EH (cell line): ENCODE measurements at regions not wholly inside any gene's neighbourhood (a gene's known extent, or its start where the extent isn't known, plus 50 kb on each side); places are given as distances from the start of the nearest gene placed in this dataset.

ENCODE experiments used
- DNase-seq: peaks from one replicate; pipeline ENCODE4 v3.0.0-alpha.2; 2015; ENCODE audit warnings: low read depth

- DNase-seq = no peak
Measured at GRCh38 chr2:9756692-9757250, 86.5 kb upstream of the TAF1B start.

GRCh38 chr2:9757501-9758264 lies 85.6 kb upstream of the TAF1B start:
- DNase-seq = peak; percentile 74

- no peak for DNase-seq
Measured at GRCh38 chr2:9758741-9759140, 84.5 kb upstream of the TAF1B start.

GRCh38 chr2:9760069-9760901 lies 83.0 kb upstream of the TAF1B start:
- DNase-seq = no peak

GRCh38 chr2:9760902-9761228 lies 82.4 kb upstream of the TAF1B start:
- no peak for DNase-seq

- DNase-seq = no peak
Measured at GRCh38 chr2:9761577-9761976, 81.7 kb upstream of the TAF1B start.

GRCh38 chr2:9762164-9762563 lies 81.1 kb upstream of the TAF1B start:
- DNase-seq = no peak

- DNase-seq = no peak
Measured at GRCh38 chr2:9762941-9763340, 80.3 kb upstream of the TAF1B start.

GRCh38 chr2:9763356-9764152 lies 79.7 kb upstream of the TAF1B start:
- DNase-seq = peak; percentile 69

- no peak for DNase-seq
Measured at GRCh38 chr2:9764153-9764778, 79.0 kb upstream of the TAF1B start.

GRCh38 chr2:9765611-9766531 lies 77.4 kb upstream of the TAF1B start:
- DNase-seq = no peak

GRCh38 chr2:9767656-9768281 lies 75.5 kb upstream of the TAF1B start:
- no peak for DNase-seq

- DNase-seq = no peak
Measured at GRCh38 chr2:9768388-9768787, 74.9 kb upstream of the TAF1B start.

GRCh38 chr2:9769171-9770005 lies 73.9 kb upstream of the TAF1B start:
- DNase-seq = no peak

GRCh38 chr2:9770006-9770307 lies 73.3 kb upstream of the TAF1B start:
- DNase-seq = no peak

- peak; percentile 74 for DNase-seq
Measured at GRCh38 chr2:9770308-9771100, 72.8 kb upstream of the TAF1B start.

GRCh38 chr2:9771101-9771449 lies 72.2 kb upstream of the TAF1B start:
- DNase-seq = no peak

GRCh38 chr2:9771481-9772017 lies 71.7 kb upstream of the TAF1B start:
- DNase-seq = peak; percentile 79
